ENCODE measurements at regions not wholly inside any gene's neighbourhood (a gene's known extent, or its start where the extent isn't known, plus 50 kb on each side); places are given as distances from the start of the nearest gene placed in this dataset.
"Not testable (repeated sequence)": the region's sequence is repeated elsewhere in the genome, so short reads cannot be mapped to it uniquely, and the experiment has no call there.

DNA sequence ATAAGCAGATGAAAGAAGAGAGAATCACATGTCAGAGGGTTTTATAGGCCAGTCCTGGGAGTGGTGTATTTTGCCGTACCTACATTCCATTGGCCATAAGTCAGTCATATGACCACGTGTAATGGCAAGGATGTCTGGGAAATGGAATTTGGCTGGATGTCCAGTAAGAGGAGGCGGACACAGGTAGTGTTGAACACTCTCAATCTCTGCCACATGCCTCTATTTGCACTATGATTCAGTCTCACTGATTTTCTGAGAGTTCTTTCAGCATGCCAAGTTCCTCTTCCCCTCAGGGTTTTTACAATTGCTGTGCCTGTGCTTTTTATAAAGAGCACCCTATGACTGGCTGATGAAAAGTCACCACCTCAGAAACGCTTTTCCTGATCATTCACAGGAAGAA, 164.2 kb upstream of the GPR101 start:
- DNase-seq (ENCODE audit: low spot score) = no peak

DNA sequence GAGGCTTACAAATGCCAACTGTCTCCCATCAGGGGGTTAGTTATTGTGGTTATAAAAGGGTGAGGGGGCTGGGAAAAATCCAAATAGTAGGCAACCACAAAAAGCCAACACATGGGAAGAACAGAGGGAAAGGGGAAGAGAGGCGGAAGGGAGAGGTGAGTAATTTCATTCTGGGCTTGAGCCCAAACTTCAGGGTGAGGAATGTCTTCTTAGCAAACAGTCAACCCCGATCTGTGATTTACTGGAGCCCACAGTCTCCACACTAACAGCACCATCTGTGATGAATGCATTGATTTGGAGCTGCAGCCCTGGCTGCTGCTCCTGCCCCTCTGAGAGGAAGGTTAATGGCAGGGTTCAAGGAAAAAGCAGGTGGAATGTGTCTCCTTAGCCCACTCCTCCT, 162.2 kb upstream of the GPR101 start:
- DNase-seq (ENCODE audit: low spot score) = no peak

DNA sequence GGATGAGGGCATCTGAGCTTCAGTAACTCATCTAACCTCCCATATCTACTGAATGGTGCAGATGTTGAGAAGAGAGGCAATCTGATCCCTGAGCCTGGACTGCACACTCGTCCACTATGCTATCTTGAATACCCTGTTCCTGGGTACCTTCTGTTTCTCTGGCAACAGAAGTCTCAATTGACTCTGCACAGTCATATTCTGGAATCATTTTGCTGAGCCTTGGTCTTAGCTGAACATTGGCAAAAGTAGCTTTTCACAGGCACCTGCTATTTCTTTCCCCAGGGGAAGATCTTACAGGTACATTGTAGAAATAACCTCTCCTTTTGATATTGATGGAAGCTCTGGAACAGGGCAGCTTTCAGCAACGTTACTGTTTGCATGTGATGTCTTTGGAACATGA, 161.5 kb upstream of the GPR101 start:
- DNase-seq (ENCODE audit: low spot score) = no peak

DNA sequence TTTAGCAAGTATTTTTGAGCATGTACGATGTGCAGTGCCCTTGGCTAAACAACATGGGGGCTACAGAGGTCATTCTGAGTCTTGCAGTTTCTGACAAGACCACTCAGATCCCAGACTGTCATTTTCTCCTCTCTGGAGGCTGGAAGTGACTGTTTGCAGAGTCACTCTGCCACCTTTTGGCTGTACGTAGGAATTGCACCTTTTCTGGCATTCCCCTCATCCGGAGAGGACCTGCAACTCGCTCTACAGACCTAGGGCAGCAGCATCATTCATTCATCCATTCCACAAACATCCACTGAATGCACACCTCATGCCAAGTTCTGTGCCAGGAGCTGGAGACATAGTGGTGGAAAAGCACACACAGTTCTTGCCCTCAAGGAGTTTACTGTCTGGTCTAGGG, 160.4 kb upstream of the GPR101 start:
- DNase-seq (ENCODE audit: low spot score) = peak; percentile 44

DNA sequence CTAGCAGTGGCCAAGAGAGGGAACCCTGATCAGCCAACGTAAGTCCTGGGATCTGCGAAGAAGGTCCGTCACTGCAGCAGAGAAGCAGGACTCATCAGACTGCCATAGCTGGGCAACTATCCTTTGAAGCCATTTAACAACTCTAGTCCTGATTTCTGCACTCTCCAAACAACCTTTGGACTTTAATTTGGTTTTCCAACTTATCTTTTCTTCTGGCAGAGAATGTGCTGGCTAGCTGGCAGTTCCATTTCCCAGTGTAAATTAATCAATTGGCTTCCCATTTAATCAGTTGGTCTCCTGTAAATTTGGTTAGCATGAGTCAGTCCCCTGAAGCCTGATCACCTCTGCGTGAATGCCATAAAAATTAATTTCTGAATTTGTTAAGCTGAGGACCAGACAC, 153.7 kb upstream of the GPR101 start:
- no peak for DNase-seq (ENCODE audit: low spot score)

DNA sequence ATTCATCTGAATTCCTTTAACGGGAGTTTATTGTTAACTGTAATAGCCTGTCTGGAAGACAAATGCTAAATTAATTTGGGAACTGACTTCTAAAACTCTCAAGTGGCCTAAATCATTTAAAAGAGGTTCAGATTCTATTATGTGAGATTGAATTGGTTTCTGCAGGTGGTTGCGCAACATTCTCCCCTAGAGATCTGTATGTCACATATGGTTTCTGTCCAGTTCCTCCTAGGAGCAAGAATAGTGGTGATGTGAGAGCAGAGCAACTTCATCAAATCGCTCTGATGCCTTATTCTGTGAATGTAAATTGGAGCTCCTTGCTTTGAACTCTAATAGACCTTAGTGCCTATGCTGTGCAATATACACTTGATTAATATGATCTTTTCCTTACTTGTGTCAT, 144.6 kb upstream of the GPR101 start:
- no peak for DNase-seq (ENCODE audit: low spot score)

DNA sequence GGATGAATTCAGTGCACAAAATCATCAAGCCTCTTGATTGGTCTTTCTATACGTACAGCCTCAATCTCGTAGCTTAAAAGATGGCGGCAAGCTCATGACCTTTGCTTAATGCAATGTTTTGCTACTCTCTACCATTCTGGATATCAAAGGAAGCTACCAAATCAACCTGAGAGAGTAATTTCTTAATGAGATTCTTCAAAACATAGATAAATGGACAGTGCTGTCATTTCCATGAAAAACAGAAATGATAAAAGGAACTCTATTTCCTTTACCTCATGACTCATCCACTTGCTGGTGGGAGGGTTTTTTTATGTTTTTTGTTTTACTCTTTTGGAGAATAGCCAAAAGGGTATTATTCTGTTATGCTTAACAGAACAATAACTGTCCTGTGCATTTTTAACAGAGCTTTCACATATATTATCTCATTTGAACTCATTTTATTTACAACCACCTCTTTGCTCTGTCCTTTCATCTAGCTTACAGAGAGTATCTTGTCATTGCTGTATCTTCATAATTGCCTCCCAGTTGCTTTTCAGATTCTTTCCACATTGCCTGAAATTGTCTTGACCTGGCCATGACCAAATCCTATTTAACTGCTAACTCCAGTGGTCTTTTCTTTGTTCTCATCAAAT, 138.6 kb upstream of the GPR101 start:
- no peak for DNase-seq (ENCODE audit: low spot score)

DNA sequence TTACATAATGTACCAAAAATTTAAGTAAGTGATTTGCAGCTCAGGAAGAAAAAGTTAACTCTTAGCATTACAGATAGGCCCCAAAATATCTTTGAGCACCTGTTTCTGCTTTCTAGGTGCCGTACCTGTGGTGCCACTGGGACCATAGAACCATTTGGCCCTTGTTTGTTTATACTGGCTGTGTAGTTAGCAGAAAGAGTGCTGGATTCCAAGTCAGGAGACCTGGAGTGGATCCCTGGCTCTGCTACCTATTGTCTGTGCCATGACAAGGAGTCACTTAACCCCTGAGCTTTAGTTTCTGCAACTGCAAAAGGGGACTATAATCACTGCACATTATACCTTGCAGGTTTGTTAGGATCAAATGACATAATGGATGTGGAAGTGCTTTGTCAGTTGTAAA, 137.8 kb upstream of the GPR101 start:
- no peak for DNase-seq (ENCODE audit: low spot score)

DNA sequence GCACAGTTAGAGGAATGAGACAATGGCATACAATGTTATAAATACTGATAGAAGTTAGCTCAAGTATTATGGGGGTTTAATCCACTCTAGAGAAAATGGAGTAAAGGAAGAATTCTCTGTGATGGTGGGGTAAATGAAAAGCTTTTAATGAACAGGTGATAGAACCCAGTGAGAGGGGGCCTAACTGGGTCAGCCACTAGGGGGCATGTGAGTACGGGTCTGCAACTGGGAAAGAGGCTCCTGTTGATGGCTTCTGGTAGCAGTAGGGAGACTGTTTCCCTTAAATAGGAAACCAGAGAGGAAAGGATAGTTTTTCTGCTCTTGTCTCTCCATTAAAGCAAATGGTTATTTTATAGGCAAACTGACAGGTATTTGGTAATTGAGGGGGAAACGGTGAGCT, 132.8 kb upstream of the GPR101 start:
- no peak for DNase-seq (ENCODE audit: low spot score)

DNA sequence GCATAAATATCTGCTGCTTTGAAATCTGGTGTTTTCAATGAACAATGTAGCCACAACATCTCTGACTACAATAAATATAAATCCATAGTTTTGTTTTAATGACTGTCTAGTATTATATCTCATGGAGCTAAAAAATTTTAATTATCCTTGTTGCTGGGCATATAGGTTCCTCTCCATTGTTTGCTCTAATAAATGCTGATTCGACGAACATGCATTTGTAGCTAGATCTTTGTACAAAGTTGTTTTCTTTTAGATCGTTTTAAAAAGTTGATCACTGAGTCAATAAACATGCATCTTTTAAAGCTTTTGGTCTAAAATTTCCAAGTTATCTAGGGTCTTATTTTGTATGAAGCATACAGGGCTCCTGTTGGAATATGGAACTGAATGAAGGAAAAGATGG, 130.5 kb upstream of the GPR101 start:
- DNase-seq (ENCODE audit: low spot score) = no peak

DNA sequence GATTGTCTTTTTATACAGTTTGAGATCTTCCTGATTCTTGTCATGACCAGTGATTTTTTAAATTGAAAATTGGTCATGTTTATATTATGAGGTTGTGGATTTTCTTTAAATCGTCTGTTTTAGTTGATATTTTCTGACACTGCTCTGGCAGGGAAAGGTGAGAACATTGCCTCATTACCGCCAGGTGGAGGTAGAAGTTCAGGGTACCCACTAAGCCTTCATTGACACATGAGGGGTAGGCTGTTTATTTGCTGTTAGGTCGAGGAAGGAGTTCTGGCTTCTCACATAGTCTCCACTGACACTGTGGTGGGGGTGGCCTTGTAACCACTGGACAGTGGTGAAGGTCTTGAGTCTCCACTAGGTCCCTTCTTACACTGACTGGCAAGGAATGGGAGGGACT, 117.6 kb upstream of the GPR101 start:
- no peak for DNase-seq (ENCODE audit: low spot score)

DNA sequence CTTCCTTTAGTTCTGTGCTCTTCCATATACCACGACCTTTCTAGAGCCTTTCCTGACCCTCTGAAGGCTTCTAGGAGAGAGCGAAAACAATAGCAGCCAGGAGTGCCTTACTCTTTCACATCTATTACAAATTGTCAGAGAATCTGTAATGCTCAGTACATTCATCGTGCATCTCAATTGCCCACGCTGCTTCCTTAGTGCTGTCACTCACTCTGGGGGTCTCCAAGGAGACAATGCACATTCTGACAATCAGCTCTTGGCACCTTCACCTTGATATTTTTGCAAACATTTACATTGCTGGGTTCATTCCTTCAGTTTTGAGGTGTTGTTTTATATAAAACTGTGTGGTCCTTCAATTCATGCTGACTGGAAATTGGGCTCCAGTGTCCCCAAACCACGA, 110.1 kb upstream of the GPR101 start:
- no peak for DNase-seq (ENCODE audit: low spot score)

DNA sequence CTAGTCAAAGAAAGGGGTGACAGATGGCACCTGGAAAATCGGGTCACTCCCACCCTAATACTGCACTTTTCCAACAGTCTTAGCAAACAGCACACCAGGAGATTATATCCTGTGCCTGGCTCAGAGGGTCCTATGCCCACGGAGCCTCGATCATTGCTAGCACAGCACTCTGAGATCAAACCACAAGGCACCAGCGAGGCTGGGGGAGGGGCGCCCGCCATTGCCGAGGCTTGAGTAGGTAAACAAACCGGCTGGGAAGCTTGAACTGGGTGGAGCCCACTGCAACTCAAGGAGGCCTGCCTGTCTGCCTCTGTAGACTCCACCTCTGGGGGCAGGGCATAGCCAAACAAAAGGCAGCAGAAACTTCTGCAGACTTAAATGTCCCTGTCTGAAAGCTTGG, 88.9 kb upstream of the GPR101 start:
- DNase-seq (ENCODE audit: low spot score) = not testable (repeated sequence)

DNA sequence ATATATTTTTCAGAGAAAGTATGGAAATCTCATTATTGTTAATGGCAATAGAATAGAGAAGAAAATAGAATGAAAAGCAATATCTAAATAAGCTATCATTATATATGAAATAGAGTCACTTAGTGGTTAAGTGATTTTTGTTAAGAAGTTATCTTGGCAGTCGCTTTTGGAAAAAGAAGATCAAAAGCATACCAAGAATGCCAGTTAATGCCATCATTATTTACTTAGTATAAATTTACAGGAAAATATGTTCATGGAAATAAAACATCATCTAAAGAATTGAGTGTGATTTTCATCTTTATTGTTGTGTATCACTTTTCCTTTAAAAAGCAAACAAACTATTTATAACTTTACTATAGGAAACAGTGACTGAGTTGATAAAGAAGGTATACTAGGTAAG, 85.3 kb upstream of the GPR101 start:
- DNase-seq (ENCODE audit: low spot score) = no peak

DNA sequence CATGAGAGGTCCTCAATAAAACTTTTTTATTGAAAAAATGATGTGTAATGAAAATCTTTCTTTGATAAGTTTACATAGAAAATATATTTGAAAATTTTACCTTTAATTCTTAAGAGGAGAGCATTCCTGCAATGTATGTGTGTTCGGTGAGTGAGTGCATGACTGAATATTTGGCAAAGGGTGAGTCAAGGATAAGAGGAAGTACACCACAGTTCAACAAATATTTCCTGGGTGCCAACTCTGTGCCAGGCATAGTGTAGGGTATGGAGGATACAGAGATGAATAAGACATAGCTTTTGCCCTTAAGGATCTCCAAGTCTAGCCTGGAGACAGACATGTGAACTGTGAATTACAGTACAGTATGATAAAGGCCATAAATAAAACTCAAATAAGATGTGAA, 84.7 kb upstream of the GPR101 start:
- DNase-seq (ENCODE audit: low spot score) = no peak

DNA sequence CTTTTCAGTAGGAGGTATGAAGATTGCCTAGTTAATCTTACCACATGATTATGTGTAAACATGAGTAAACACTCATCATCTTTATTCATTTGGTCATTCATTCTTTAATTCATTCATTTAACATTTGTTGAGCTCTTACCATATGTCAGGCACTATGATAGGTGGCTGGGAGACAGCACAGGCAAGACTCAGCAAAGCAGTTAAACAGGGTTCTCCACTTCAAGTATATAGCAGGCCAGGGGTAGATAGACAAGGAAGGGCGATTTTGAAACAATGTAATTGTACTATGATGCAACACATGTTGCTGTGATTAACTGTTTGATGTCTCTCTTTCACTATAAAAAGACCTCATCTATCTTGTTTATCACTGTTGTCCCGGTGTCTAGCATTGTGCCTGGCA, 84.3 kb upstream of the GPR101 start:
- DNase-seq (ENCODE audit: low spot score) = no peak

DNA sequence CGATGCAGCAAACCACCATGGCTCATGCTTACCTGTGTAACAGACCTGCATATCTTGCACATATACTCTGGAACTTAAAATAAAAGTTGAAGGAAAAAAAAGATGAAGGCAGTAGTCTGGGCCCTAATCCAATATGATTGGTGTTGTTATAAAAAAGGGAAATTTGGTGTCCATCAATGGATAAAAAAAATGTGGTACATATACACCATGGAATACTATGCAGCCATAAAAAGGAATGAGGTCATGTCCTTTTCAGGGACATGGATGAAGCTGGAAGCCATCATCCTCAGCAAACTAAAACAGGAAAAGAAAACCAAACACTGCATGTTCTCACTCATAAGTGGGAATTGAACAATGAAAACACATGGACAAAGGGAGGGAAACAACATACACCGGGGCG, 74.1 kb upstream of the GPR101 start:
- DNase-seq (ENCODE audit: low spot score) = not testable (repeated sequence)

DNA sequence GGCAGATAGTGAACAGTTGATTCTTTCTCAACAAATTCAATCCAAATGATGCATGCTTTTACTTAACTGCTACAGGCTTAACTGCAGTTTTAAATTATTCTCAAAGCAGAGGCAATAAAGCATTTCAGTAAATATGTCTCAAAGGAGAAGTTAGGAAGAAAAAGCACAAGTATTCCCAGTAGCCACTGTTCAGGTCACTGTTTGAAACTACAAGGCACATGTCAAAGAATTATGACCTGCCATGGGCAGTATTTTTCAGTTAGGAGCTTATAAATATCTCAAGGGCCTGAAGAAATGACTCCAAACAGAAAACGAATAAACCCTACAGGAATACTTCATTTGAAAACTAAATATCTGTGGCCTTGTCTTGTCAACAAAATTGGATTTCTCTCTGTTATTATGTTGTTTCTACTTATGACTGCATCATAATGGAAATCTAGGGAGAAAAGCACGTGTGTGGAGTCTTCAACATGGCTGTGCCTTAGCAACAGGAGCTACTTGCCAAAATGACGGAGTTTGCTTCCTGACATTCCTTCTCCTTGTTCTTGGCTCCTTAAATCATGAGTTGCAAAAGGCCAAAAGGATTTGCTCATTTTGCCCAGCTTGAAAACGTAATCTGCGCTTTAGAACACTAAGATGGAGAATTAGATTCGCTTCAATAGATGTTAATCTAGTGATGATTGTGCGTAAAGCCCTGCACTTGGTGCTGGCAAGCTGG, 67.6 kb upstream of the GPR101 start:
- no peak for DNase-seq (ENCODE audit: low spot score)

Small RNAs in the stretch of these regions (small RNA-seq; reads per million reads assigned to genes)
- gene AL355309.1 = 0 reads per million in 2 experiments

Measured in SK-N-DZ (cell line).